ENCODE measurements at regions not wholly inside any gene's neighbourhood (a gene's known extent, or its start where the extent isn't known, plus 50 kb on each side); places are given as distances from the start of the nearest gene placed in this dataset.
"Not testable (repeated sequence)": the region's sequence is repeated elsewhere in the genome, so short reads cannot be mapped to it uniquely, and the experiment has no call there.

DNA sequence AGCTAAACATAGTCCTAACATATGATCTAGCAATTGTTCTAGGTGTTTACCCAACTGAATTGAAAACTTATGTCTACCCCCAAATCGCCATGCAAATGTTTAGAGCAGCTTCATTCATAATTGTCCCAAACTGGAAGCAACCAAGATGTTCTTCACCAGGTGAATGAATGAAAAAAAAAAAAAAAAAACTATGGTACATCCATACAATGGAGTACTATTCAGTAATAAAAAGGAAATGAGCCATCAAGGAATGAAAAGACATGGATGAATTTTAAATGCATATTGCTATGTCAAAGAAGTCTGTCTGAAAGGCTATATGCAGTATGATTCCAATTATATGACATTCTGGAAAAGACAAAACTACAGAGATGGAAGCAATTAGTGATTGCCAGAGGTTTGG is 98.6 kb upstream of the ITPRID2 start:
- no peak for FAIRE-seq

- no peak for FAIRE-seq
These were observed 93.5 kb upstream of the ITPRID2 start for GRCh38 chr2:181798022-181798421.

DNA sequence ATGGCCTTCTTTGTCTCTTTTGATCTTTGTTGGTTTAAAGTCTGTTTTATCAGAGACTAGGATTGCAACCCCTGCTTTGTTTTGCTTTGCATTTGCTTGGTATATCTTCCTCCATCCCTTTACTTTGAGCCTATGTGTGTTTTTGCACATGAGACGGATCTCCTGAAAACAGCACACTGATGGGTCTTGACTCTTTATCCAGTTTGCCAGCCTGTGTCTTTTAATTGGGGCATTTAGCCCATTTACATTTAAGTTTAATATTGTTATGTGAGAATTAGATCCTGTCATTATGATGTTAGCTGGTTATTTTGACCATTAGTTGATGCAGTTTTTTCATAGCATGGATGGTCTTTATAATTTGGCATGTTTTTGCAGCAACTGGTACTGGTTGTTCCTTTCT is 89.2 kb upstream of the ITPRID2 start:
- FAIRE-seq = not testable (repeated sequence)

- FAIRE-seq = not testable (repeated sequence)
These were observed 87.4 kb upstream of the ITPRID2 start for GRCh38 chr2:181803903-181804799.

DNA sequence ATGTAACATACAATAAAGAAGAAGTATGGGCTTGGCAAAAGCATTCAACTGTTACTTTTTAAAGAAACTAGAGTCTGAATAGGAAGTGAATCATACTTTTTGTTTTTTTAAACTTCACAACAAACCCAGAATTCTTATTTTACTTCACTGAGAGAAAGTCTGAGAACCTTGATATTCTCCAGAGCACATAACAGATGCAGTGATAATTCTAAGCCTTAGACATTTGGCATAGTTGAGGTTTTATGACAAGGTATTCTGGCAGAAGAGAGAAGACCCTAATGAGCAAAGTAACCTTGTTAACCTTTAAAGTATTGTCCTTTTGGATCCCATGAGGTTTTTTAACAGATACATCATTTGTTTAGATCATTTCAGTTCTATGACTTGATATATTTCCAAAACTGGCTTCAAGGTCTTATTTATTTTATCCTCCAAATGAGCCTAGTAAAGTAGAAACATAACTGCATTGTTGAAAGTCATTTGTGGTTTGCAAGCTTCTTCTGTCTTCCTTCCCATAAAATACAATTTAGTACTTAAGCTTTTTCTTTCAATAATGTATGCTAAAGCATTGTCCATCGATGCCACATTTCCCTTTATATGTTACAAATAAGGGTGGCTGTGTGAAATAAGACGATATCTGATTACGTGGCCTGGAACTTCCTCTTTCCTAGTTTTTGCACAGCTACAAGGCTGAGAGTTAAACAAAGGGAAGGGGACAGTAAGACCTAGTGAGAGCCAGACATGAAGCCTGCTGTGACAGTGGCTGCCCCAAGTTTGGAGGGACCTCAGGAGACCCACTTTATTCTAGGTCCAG is 86.1 kb upstream of the ITPRID2 start:
- no peak for FAIRE-seq

DNA sequence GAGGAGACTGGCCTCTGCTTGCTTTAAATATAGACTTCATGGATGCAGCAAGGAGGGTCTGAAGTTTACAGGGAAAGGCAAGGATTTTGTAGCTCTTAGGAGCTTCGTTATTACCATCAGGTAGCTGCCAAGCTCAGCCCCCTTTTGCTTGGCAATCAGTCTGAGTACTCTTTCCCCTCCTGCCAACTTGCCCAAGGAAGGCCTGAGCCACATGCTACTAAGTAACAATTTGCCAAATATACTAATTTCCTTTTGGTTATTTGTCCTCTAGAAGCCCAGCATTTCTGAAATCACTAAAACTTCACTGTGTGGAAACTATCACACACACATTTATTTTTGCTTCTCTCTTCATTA is 85.5 kb upstream of the ITPRID2 start:
- FAIRE-seq = no peak

- no peak for FAIRE-seq
These were observed 84.0 kb upstream of the ITPRID2 start for GRCh38 chr2:181807526-181807925.

GRCh38 chr2:181810823-181811695 is 80.5 kb upstream of the ITPRID2 start:
- no peak for FAIRE-seq

GRCh38 chr2:181812106-181812743 is 79.3 kb upstream of the ITPRID2 start:
- no peak for FAIRE-seq

- no peak for FAIRE-seq
These were observed 77.5 kb upstream of the ITPRID2 start for GRCh38 chr2:181814057-181814491.

- FAIRE-seq = no peak
These were observed 74.0 kb upstream of the ITPRID2 start for GRCh38 chr2:181817509-181817908.

GRCh38 chr2:181818058-181818680 is 73.4 kb upstream of the ITPRID2 start:
- no peak for FAIRE-seq

- no peak for FAIRE-seq
These were observed 72.7 kb upstream of the ITPRID2 start for GRCh38 chr2:181818840-181819239.

DNA sequence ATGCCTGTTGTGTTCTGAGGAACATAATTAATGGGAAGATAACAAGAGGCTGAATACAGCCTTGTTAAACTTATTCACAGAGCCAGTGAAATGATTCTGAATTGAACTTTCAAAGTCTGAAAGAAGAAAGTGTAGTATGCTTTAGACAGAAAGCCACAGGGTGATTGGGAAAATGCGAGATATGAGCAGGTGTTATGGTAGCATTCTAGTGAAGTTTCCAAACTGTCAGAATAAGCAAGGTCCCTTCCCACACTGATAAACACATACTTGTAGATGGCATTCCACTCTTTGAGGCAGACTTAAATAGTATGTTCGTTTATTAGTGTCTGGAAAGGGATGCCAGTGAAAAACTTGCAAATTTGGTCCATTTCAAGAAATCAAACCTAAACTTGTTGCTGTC is 70.5 kb upstream of the ITPRID2 start:
- no peak for FAIRE-seq

- FAIRE-seq = no peak
These were observed 69.4 kb upstream of the ITPRID2 start for GRCh38 chr2:181822097-181822496.

GRCh38 chr2:181823405-181823804 is 68.1 kb upstream of the ITPRID2 start:
- FAIRE-seq = no peak

DNA sequence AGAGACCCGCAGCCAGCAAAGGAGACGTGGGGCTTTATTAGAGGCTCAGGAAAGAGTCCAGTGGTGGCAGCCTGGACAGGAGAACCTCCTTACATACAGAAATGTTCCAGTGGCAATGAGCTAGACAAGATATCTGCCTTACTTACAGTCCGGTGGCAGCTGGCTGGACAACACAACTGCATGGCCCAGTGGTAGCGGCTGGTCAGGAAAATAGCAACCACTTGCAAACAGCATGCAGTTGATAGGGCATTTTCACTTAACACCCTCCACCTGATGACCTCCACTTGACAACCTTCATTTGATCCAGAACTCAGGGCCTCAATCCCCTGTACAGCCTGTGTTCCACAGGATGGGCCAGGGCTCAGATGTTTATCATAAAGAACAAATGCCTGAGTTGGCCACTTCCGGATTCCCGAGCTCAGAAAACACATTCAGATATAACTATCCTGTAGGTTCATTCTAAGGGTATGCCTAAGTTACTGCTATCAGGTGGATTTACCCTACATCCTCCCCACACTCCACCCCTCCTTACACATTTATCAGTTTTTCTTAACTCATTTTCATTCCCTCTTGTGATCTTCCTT is 63.3 kb upstream of the ITPRID2 start:
- FAIRE-seq = no peak

GRCh38 chr2:181829230-181829629 is 62.3 kb upstream of the ITPRID2 start:
- FAIRE-seq = no peak

DNA sequence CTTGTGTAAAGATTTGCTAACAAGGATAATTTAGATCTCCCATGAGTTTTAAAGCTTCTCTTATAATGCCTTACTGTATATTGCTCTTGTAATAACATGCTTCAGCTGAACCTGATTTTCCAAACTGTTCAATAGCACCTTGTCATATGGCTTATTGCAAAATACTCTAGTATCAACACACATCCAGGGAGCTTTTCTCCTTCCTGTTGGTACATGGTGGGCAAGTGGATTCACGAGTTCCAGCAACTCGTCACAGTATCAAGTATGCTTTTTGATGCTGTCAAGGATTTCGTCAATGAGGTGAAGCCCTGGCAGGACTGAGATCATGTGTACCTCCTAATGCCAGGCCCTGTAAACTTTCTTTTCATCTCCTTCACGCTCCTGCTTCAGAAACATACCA is 59.5 kb upstream of the ITPRID2 start:
- FAIRE-seq = no peak

DNA sequence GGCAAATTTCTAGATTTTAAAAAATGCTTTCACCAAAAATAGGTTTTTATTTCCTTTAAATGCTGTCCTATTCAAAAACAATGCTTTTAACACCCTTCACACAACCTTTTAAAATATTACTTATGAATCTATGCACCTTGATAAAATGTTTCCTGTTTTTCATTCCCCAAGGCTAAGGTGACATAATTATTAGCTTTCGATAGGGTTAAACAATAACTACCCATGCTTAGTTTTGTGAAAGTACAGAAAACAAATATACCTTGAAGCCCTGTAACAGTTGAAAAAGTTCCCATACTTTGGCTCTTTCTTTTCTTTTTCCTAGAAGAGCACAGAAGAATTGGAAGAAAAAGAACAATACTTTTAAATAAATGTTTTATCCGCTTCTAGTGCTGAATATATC is 54.9 kb upstream of the ITPRID2 start:
- no peak for FAIRE-seq

DNA sequence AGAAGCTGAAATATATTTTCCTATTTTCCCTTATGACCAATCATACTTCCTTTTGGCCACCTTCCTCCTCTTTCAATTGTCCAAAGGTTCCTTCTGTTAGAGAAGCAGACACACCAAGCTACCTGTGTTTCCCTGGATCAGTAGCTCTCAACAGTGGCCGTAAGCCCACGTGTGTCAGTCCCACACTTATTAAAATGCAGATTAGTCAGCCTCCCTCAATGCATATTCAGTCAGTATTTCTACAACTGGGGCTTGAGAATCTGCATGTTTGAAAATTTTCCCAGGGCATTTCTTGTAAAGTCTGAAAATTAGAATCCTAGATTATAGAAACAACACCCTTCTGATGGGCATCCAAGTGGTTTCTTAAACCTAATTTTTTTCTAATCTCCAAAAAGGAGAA is 54.0 kb upstream of the ITPRID2 start:
- FAIRE-seq = no peak

GRCh38 chr2:181839811-181840210 is 51.7 kb upstream of the ITPRID2 start:
- no peak for FAIRE-seq
